ENCODE measurements at regions not wholly inside any gene's neighbourhood (a gene's known extent, or its start where the extent isn't known, plus 50 kb on each side); places are given as distances from the start of the nearest gene placed in this dataset.

- TF ChIP-seq CTCF (IDR thresholded peaks at IDR 0.05; ENCODE audit: low read depth, low read length) (no peak), EZH2phosphoT487 (IDR thresholded peaks at IDR 0.05; ENCODE audit: low read depth) (no peak)
These were observed 414.2 kb downstream of the GABRB3 start for GRCh38 chr15:26358708-26359107.

Measured in OCI-LY3 (cell line).